ENCODE measurements at regions not wholly inside any gene's neighbourhood (a gene's known extent, or its start where the extent isn't known, plus 50 kb on each side); places are given as distances from the start of the nearest gene placed in this dataset.

GRCh38 chr13:21936674-21937073, 265.8 kb downstream of the FGF9 start:
- in situ Hi-C loops (cut with HindIII; ENCODE audit: low pct_unique_long_range_greater_than_20kb, low sequenced_read_pairs) = no loop called here
- DNase-seq (ENCODE audit: low read depth) = no peak

GRCh38 chr13:21938168-21938567, 267.3 kb downstream of the FGF9 start:
- no peak for DNase-seq (ENCODE audit: low read depth)
- in situ Hi-C loops (cut with HindIII; ENCODE audit: low pct_unique_long_range_greater_than_20kb, low sequenced_read_pairs) = no loop called here

GRCh38 chr13:21938636-21939035, 267.8 kb downstream of the FGF9 start:
- in situ Hi-C loops (cut with HindIII; ENCODE audit: low pct_unique_long_range_greater_than_20kb, low sequenced_read_pairs) = no loop called here
- DNase-seq (ENCODE audit: low read depth) = no peak

GRCh38 chr13:21942061-21942460, 271.2 kb downstream of the FGF9 start:
- DNase-seq (ENCODE audit: low read depth) = no peak
- in situ Hi-C loops (cut with HindIII; ENCODE audit: low pct_unique_long_range_greater_than_20kb, low sequenced_read_pairs) = no loop called here

GRCh38 chr13:21944610-21945009, 273.7 kb downstream of the FGF9 start:
- in situ Hi-C loops (cut with HindIII; ENCODE audit: low pct_unique_long_range_greater_than_20kb, low sequenced_read_pairs) = no loop called here
- DNase-seq (ENCODE audit: low read depth) = no peak

- in situ Hi-C loops (cut with HindIII; ENCODE audit: low pct_unique_long_range_greater_than_20kb, low sequenced_read_pairs) = no loop called here
- DNase-seq (ENCODE audit: low read depth) = no peak
Measured at GRCh38 chr13:21945195-21945594, 274.3 kb downstream of the FGF9 start.

GRCh38 chr13:21946964-21947363, 276.1 kb downstream of the FGF9 start:
- no peak for DNase-seq (ENCODE audit: low read depth)
- in situ Hi-C loops (cut with HindIII; ENCODE audit: low pct_unique_long_range_greater_than_20kb, low sequenced_read_pairs) = no loop called here

GRCh38 chr13:21948769-21949474, 278.0 kb downstream of the FGF9 start:
- in situ Hi-C loops (cut with HindIII; ENCODE audit: low pct_unique_long_range_greater_than_20kb, low sequenced_read_pairs) = no loop called here
- DNase-seq (ENCODE audit: low read depth) = no peak

- in situ Hi-C loops (cut with HindIII; ENCODE audit: low pct_unique_long_range_greater_than_20kb, low sequenced_read_pairs) = no loop called here
- peak; percentile 11 for DNase-seq (ENCODE audit: low read depth)
Measured at GRCh38 chr13:21949818-21950429, 279.1 kb downstream of the FGF9 start.

- in situ Hi-C loops (cut with HindIII; ENCODE audit: low pct_unique_long_range_greater_than_20kb, low sequenced_read_pairs) = no loop called here
- no peak for DNase-seq (ENCODE audit: low read depth)
Measured at GRCh38 chr13:21956666-21957065, 285.8 kb downstream of the FGF9 start.

- in situ Hi-C loops (cut with HindIII; ENCODE audit: low pct_unique_long_range_greater_than_20kb, low sequenced_read_pairs) = no loop called here
- DNase-seq (ENCODE audit: low read depth) = no peak
Measured at GRCh38 chr13:21957833-21958232, 287.0 kb downstream of the FGF9 start.

GRCh38 chr13:21960108-21960507, 289.2 kb downstream of the FGF9 start:
- in situ Hi-C loops (cut with HindIII; ENCODE audit: low pct_unique_long_range_greater_than_20kb, low sequenced_read_pairs) = no loop called here
- no peak for DNase-seq (ENCODE audit: low read depth)

GRCh38 chr13:21964686-21965085, 293.8 kb downstream of the FGF9 start:
- in situ Hi-C loops (cut with HindIII; ENCODE audit: low pct_unique_long_range_greater_than_20kb, low sequenced_read_pairs) = no loop called here
- DNase-seq (ENCODE audit: low read depth) = no peak

- no peak for DNase-seq (ENCODE audit: low read depth)
- in situ Hi-C loops (cut with HindIII; ENCODE audit: low pct_unique_long_range_greater_than_20kb, low sequenced_read_pairs) = no loop called here
Measured at GRCh38 chr13:21965095-21965494, 294.2 kb downstream of the FGF9 start.

- in situ Hi-C loops (cut with HindIII; ENCODE audit: low pct_unique_long_range_greater_than_20kb, low sequenced_read_pairs) = no loop called here
- DNase-seq (ENCODE audit: low read depth) = no peak
Measured at GRCh38 chr13:21966014-21966413, 295.1 kb downstream of the FGF9 start.

GRCh38 chr13:21967871-21968270, 297.0 kb downstream of the FGF9 start:
- no peak for DNase-seq (ENCODE audit: low read depth)
- in situ Hi-C loops (cut with HindIII; ENCODE audit: low pct_unique_long_range_greater_than_20kb, low sequenced_read_pairs) = no loop called here

GRCh38 chr13:21970172-21970571, 299.3 kb downstream of the FGF9 start:
- DNase-seq (ENCODE audit: low read depth) = no peak
- in situ Hi-C loops (cut with HindIII; ENCODE audit: low pct_unique_long_range_greater_than_20kb, low sequenced_read_pairs) = no loop called here

GRCh38 chr13:21970918-21971317, 300.0 kb downstream of the FGF9 start:
- no peak for DNase-seq (ENCODE audit: low read depth)
- in situ Hi-C loops (cut with HindIII; ENCODE audit: low pct_unique_long_range_greater_than_20kb, low sequenced_read_pairs) = no loop called here

- in situ Hi-C loops (cut with HindIII; ENCODE audit: low pct_unique_long_range_greater_than_20kb, low sequenced_read_pairs) = no loop called here
- no peak for DNase-seq (ENCODE audit: low read depth)
Measured at GRCh38 chr13:21971662-21972621, 301.1 kb downstream of the FGF9 start.

Data from Caki2 (cell line).